IPS-20b (cell line): ENCODE measurements at regions not wholly inside any gene's neighbourhood (a gene's known extent, or its start where the extent isn't known, plus 50 kb on each side); places are given as distances from the start of the nearest gene placed in this dataset.
"Not testable (repeated sequence)": the region's sequence is repeated elsewhere in the genome, so short reads cannot be mapped to it uniquely, and the experiment has no call there.

Experiments
- H3K27ac ChIP-seq: one replicate; pipeline ENCODE4 v1.5.1; 2013; ENCODE audit warnings: low read length
- H3K27me3 ChIP-seq: 2 replicates; pipeline ENCODE4 v1.6.1; 2013; ENCODE audit warnings: mild to moderate bottlenecking, low read length, inconsistent platforms; ENCODE audit not compliant: insufficient read depth
- H3K36me3 ChIP-seq: 2 replicates; pipeline ENCODE4 v1.6.1; 2013; ENCODE audit warnings: low read depth, mild to moderate bottlenecking, inconsistent platforms, low read length, moderate library complexity; ENCODE audit not compliant: insufficient read depth
- H3K4me1 ChIP-seq: 2 replicates; pipeline ENCODE4 v1.6.1; 2013; ENCODE audit warnings: mild to moderate bottlenecking, control low read depth, inconsistent platforms, low read length, moderate library complexity; ENCODE audit not compliant: insufficient read depth
- H3K4me3 ChIP-seq: 2 replicates; pipeline ENCODE4 v1.5.1; 2013; ENCODE audit warnings: mild to moderate bottlenecking, low read length, inconsistent platforms
- H3K9ac ChIP-seq: 2 replicates; pipeline ENCODE4 v1.6.1; 2013; ENCODE audit warnings: low read depth, mild to moderate bottlenecking, inconsistent platforms, low read length, moderate library complexity
- H3K9me3 ChIP-seq: 2 replicates; pipeline ENCODE4 v1.6.1; 2013; ENCODE audit warnings: mild to moderate bottlenecking, low read depth, low read length, inconsistent platforms; ENCODE audit not compliant: insufficient read depth

DNA sequence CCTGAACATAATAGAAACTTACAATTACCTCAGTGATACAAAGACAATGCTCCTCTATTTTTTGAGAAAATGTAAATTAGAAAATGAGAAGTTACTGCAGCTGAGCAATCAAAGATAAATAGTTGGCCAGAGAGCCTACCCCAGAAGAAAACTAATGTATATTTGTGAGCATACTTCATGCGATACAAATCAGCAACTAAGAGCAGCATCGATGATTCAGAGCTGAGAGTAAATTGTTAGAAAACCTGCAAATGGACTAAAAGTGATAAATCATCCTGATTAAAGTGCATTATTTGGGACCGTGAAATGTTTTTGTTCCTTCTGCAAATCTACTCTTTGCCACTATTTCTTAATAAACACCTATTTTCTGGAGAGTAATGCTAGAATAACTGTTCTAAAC lies 285.7 kb downstream of the PPP1R3A start:
- no peak overlapping the region for H3K4me3 ChIP-seq
- no peaks in the 10 kb centered on the region for H3K4me1 ChIP-seq
- no peak overlapping the region for H3K27ac ChIP-seq
- no peak overlapping the region for H3K9ac ChIP-seq
- H3K36me3 ChIP-seq, result no peaks in the 10 kb centered on the region
- no peaks in the 10 kb centered on the region for H3K27me3 ChIP-seq
- no peaks in the 10 kb centered on the region for H3K9me3 ChIP-seq

DNA sequence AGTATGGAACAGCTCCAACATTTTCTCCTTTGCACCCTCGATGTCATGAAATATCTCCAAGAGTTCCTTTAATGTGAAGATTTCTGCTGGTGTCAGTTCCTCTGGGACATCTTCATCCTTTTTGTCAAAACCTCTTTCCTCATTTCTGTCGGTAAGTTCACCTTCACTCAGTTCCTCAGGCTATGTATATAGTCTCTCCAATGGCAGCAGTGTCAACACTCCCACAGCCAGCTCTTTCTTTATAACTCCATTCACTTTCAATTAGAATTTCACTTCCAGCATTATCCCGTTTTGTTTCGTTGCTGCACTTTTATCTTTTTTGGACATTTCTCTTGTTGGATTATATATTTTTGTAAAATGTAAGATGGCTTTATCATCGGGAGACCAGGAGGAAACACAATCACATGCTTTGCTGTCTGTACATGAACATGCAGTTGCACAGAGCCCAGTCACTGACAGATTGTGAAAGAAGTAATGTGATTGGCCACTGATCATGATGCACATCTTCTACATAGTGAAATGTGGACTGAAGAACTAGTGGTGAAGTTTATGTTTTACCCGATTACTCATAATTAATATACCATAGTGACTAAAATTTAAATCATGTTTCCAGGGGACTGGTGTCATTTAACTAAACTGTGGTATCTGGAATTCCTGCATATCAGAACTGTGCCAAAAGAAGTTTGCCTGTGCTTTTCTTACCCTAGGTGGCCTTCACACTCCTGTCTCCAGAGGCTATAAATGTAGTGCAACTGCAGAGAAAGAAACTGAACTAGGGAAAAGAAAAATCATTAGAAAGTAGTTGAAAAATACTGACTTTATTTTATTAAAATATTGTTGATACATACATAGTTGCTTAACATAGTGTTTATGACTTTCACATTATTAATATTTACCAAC lies 289.6 kb downstream of the PPP1R3A start:
- Histone ChIP-seq H3K4me1 (no peaks in the 10 kb centered on the region), H3K36me3 (no peaks in the 10 kb centered on the region), H3K27ac (no peak overlapping the region), H3K27me3 (no peaks in the 10 kb centered on the region), H3K9ac (no peak overlapping the region), H3K4me3 (no peak overlapping the region), H3K9me3 (peaks cover 2% of the 10 kb centered on the region; the same call in 1 of the 2 replicates)

DNA sequence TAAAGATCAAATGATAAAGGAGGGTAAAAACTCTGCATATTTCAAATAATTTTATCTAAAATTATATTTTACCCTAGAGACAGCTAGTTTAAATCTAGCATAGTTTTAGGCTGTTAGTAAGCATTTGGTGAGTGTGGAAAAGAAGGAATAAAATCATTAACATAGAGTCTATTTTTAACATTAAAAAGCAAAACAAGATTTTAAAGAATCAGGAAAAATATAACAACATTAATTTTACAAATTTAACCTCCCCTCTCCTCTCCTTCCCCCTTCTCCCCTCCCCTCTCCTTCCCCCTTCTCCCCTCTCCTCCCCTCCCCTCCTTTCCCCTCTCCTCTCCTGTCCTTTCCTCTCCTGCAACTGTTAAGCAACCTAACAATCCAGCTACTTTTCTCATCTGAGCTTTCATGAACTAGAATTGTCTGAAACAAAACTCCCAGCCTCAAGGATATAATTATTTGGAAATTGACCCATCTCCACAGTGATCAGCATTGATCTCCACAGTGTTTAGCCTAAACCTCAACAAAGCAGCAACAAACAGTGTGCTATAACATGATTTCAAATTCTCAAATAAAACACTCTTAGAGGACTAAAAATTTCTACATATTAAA lies 293.2 kb downstream of the PPP1R3A start:
- Histone ChIP-seq H3K36me3 (no peaks in the 10 kb centered on the region), H3K9me3 (peaks cover 30% of the 10 kb centered on the region), H3K4me1 (no peaks in the 10 kb centered on the region), H3K27ac (no peak overlapping the region), H3K9ac (no peak overlapping the region), H3K4me3 (no peak overlapping the region), H3K27me3 (no peaks in the 10 kb centered on the region)

DNA sequence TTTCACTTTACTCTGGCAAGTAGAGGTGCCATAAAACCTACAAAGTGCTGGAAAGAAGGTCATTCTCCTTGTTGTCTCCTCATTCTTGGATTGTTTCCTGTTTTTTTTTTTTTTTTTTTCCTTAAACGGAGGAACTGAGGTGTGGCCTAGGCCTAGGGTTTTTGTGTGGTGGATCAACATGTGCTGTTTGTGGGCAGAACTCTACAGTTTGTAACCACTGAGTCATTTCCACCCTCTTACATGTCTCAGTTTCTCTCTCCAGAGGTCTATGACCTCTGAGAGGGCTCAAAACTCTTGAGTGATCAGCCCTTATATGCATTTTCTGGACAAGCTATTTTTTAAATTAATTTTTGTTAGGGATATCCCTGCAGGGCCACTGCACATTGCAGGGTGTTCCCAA lies 296.0 kb downstream of the PPP1R3A start:
- H3K9ac ChIP-seq, result no peak overlapping the region
- no peaks in the 10 kb centered on the region for H3K27me3 ChIP-seq
- no peak overlapping the region for H3K27ac ChIP-seq
- H3K9me3 ChIP-seq, result peaks cover 51% of the 10 kb centered on the region
- H3K4me3 ChIP-seq, result no peak overlapping the region
- H3K36me3 ChIP-seq, result no peaks in the 10 kb centered on the region
- no peaks in the 10 kb centered on the region for H3K4me1 ChIP-seq

DNA sequence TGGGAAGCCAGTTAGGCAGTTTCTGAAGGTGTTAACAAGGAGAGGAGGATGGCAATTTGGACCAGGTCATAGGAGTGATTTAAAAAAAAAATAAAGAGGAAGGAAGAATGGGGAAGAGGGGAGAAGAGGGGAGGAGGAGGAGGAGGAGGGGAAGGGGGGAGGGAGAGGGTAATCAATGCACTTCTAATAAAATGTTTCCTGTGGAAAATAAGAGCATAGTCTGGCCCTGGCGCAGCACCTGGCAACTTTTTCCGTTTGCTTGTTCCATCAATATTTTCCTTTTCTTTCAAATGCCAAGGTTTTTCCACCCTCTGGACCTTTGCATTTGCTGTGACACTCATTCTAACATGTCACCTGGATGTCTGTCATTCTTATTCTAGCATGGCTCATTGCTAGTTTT lies 308.2 kb downstream of the PPP1R3A start:
- H3K4me1 ChIP-seq, result no peaks in the 10 kb centered on the region

DNA sequence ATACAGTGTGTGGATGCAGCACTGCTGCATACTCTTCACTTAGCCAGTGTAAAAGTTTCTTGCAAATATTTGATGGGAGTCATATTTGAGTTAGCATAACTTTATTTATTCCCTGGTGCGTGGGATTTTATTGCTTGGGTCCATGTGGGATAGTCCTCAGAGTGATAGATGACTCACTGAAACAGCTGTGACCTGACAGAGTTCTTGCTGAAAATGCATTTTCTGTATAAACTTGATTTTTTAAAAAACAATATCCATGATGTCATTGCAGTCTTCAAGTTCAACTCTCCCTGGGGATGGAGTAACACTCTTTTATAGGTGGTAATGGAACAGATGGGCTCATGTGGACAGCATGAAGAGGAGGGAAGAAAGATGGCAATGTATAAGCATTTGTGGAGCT lies 310.0 kb downstream of the PPP1R3A start:
- Histone ChIP-seq H3K9ac (no peak overlapping the region), H3K27ac (no peak overlapping the region), H3K4me3 (no peak overlapping the region), H3K4me1 (no peaks in the 10 kb centered on the region), H3K9me3 (no peaks in the 10 kb centered on the region), H3K27me3 (no peaks in the 10 kb centered on the region), H3K36me3 (no peaks in the 10 kb centered on the region)

More for the DNA sequence above, 308.2 kb downstream of the PPP1R3A start:
- H3K9ac ChIP-seq, result no peak overlapping the region
- no peaks in the 10 kb centered on the region for H3K27me3 ChIP-seq
- H3K4me3 ChIP-seq, result no peak overlapping the region
- H3K36me3 ChIP-seq, result no peaks in the 10 kb centered on the region
- H3K27ac ChIP-seq, result no peak overlapping the region
- H3K9me3 ChIP-seq, result no peaks in the 10 kb centered on the region

DNA sequence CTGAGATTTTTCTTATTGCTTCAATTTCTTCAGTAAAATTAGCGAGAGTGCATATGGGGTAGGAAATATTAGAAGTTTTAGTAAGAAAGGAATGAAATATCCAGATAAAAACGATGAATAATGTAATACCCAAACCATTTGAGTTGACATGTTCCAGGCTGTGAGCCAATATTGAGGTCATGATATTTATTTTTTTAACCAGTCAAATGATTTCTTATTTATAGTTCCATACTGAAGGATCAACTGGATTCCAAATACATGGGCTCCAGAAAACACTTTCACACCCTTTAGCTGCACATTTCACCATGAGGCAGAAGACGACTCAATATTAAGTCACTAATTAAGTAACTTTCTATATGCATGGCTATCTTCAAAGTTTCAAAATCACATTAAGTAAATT lies 312.5 kb downstream of the PPP1R3A start:
- Histone ChIP-seq H3K4me1 (no peaks in the 10 kb centered on the region), H3K36me3 (no peaks in the 10 kb centered on the region), H3K9ac (no peak overlapping the region), H3K4me3 (no peak overlapping the region), H3K27ac (no peak overlapping the region), H3K27me3 (no peaks in the 10 kb centered on the region), H3K9me3 (no peaks in the 10 kb centered on the region)

DNA sequence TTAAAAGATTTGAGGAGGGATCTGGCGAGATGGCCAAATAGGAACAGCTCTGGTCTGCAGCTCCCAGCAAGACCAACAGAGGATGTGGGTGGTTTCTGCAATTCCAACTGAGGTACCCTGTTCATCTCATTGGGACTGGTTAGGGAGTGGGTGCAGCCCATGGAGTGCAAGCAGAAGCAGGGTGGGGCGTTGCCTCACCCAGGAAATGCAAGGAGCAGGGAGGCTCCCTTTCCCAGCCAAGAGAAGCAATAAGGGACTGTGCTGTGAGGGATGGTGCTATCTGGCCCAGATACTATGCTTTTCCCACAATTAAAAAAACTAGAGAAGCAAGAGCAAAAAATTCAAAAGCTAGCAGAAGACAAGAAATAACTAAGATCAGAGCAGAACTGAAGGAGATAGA lies 318.4 kb downstream of the PPP1R3A start:
- not testable (repeated sequence) for H3K9me3 ChIP-seq

DNA sequence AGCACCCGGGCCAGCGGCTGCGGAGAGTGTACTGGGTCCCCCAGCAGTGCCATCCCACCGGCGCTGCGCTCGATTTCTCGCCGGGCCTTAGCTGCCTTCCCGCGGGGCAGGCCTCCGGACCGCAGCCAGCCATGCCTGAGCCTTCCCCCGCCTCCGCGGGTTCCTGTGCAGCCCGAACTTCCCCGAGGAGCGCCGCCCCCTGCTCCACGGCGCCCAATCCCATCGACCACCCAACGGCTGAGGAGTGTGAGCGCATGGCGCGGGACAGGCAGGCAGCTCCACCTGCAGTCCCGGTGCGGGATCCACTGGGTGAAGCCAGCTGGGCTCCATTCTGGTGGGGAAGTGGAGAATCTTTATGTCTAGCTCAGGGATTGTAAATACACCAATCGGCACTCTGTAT lies 325.4 kb downstream of the PPP1R3A start:
- not testable (repeated sequence) for H3K27ac ChIP-seq, H3K4me1 ChIP-seq, H3K4me3 ChIP-seq, H3K9me3 ChIP-seq, H3K27me3 ChIP-seq, H3K36me3 ChIP-seq, H3K9ac ChIP-seq

More for the DNA sequence above, 318.4 kb downstream of the PPP1R3A start:
- not testable (repeated sequence) for H3K36me3 ChIP-seq, H3K27me3 ChIP-seq, H3K27ac ChIP-seq, H3K9ac ChIP-seq, H3K4me1 ChIP-seq, H3K4me3 ChIP-seq

DNA sequence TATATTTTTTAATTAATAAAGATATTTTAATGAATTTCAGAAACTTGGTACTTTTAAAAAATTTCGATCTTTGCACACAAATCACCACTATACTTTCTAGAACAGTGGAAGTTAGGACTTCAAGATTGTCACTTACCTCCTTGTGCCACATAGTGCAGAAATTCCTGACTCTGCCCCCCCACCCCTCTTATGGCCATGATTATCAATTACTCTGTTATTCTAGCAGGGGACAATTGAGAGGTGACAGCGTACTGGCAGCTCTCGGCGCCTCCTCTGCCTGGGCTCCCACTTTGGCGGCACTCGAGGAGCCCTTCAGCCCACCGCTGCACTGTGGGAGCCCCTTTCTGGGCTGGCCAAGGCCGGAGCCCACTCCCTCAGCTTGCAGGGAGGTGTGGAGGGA lies 325.9 kb downstream of the PPP1R3A start:
- not testable (repeated sequence) for H3K36me3 ChIP-seq, H3K27me3 ChIP-seq, H3K4me3 ChIP-seq, H3K27ac ChIP-seq, H3K9me3 ChIP-seq, H3K4me1 ChIP-seq, H3K9ac ChIP-seq

DNA sequence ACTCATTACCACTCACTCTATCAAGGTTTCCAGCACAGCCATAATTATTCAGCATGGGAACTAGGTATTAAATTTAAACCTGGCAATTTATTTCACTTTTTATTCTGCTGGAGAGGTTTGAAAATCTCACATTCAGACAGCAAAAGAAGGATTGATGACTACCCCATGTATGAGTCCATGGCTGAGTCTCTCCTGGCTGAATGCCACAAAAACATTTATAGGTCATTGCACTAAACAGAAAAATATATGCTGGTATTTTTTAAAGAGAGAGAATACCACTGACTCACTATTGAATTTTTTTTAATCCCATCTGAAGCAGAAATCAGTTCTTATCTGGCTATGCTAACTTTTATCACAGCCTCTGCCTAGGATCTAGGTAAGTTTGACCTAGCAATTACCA lies 336.3 kb downstream of the PPP1R3A start:
- no peak overlapping the region for H3K9ac ChIP-seq
- no peak overlapping the region for H3K4me3 ChIP-seq
- no peaks in the 10 kb centered on the region; the same call in 1 of the 2 replicates for H3K27me3 ChIP-seq
- H3K4me1 ChIP-seq, result no peaks in the 10 kb centered on the region
- H3K36me3 ChIP-seq, result no peaks in the 10 kb centered on the region
- H3K9me3 ChIP-seq, result no peaks in the 10 kb centered on the region
- H3K27ac ChIP-seq, result no peak overlapping the region

DNA sequence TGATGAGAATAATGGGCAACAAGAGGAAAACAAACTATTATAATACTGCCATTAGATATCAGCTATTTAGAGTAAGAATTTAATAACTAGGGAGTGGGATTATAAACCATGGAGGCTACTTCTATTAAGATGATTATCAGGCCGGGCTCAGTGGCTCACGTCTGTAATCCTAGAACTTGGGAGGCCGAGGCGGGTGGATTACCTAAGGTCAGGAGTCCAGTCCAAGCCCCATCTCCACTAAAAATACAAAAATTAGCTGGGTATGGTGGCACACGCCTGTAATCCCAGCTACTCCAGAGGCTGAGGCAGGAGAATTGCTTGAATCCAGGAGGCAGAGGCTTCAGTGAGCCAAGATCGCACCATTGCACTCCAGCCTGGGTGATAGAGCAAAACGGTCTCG lies 355.6 kb downstream of the PPP1R3A start:
- not testable (repeated sequence) for H3K9me3 ChIP-seq, H3K27ac ChIP-seq, H3K4me1 ChIP-seq, H3K9ac ChIP-seq, H3K4me3 ChIP-seq, H3K36me3 ChIP-seq
- peaks cover 51% of the 10 kb centered on the region for H3K27me3 ChIP-seq
